ENCODE measurements at regions not wholly inside any gene's neighbourhood (a gene's known extent, or its start where the extent isn't known, plus 50 kb on each side); places are given as distances from the start of the nearest gene placed in this dataset.
A peak's percentile ranks its signal among the peaks of the same experiment; 100 is the strongest.

DNA sequence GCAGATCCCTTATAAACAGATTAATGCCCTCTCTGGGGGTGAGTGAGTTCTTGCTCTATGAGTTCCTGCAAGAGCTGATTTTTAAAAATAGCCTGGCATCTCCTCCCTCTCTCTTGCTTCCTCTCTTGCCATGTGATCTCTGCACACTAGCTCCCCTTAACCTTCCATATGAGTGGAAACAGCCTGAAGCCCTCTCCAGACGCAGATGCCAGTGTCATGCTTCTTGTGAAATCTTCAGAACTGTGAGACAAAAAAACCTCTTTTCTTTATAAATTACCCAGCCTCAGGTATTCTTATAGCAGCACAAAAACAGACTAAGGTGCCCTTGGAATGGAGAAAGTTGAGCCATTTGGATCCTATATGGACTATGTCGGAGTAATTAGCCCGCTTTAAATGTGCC is 559.7 kb upstream of the CYLC2 start:
- Histone ChIP-seq H4K5ac (ENCODE audit: insufficient read length, low read depth, low read length) (no peak overlapping the region), H3K9ac (replicated peaks in 1 of 4; ENCODE audit: extremely low read depth in 1 of 4, low read depth in 3 of 4, low read length in 3 of 4) (no peak overlapping the region), H3K56ac (replicated peaks; ENCODE audit: insufficient read length, low read depth, low read length) (no peak overlapping the region), H4K8ac (ENCODE audit: extremely low read depth, insufficient read depth, low read length) (no peak overlapping the region), H3K23ac (ENCODE audit: insufficient read length) (no peak overlapping the region), H3K4ac (replicated peaks; ENCODE audit: insufficient read length, low read depth, low read length) (no peak overlapping the region), H4K91ac (replicated peaks; ENCODE audit: insufficient read length, low read length) (no peak overlapping the region), H3K27me3 (replicated peaks in 1 of 4; ENCODE audit: control insufficient read depth in 3 of 4, extremely low read depth in 1 of 4, insufficient read depth in 3 of 4, low read length in 3 of 4) (peaks cover 0 to 11% (median 2%) of the 10 kb centered on the region in 4 experiments; a peak in 3 of 7 replicates), H4K20me1 (replicated peaks in 1 of 2; ENCODE audit: control insufficient read depth in 1 of 2, insufficient read depth in 2 of 2, low read length in 2 of 2) (no peaks in the 10 kb centered on the region), H2BK12ac (ENCODE audit: low read depth, low read length) (no peak overlapping the region), H3K14ac (ENCODE audit: insufficient read length) (no peak overlapping the region), H3K4me3 (ENCODE audit: extremely low read depth in 1 of 4, insufficient read depth in 2 of 4, low read depth in 3 of 4, low read length in 4 of 4) (no peak overlapping the region), H3K23me2 (ENCODE audit: low read depth, low read length) (no peaks in the 10 kb centered on the region), H2BK5ac (ENCODE audit: low read depth, low read length) (no peak overlapping the region), H2BK120ac (replicated peaks; ENCODE audit: low read depth, low read length) (no peak overlapping the region), H3K4me1 (replicated peaks in 1 of 4; ENCODE audit: control insufficient read depth in 3 of 4, insufficient read depth in 4 of 4, low read length in 3 of 4) (no peaks in the 10 kb centered on the region), H3K79me2 (ENCODE audit: control insufficient read depth in 1 of 2, insufficient read depth in 2 of 2, low read length in 2 of 2) (no peaks in the 10 kb centered on the region), H3K4me2 (ENCODE audit: insufficient read depth in 1 of 2, low read depth in 2 of 2, low read length in 2 of 2) (no peak overlapping the region), H3K9me3 (ENCODE audit: insufficient read depth in 2 of 2, low read depth in 1 of 2, low read length in 1 of 2) (no peaks in the 10 kb centered on the region; a peak in 1 of 4 replicates), H3K27ac (ENCODE audit: low read depth, low read length) (no peak overlapping the region), H2AK5ac (ENCODE audit: low read depth, low read length) (no peak overlapping the region), H2AFZ (ENCODE audit: low read length) (no peak overlapping the region), H2BK20ac (ENCODE audit: low read length) (no peak overlapping the region), H3K18ac (ENCODE audit: extremely low read depth, low read length) (no peak overlapping the region), H3K79me1 (ENCODE audit: low read depth, low read length) (no peaks in the 10 kb centered on the region), H3K36me3 (ENCODE audit: control insufficient read depth in 2 of 4, insufficient read depth in 4 of 4, low read length in 3 of 4) (no peaks in the 10 kb centered on the region), H2BK15ac (ENCODE audit: low read length) (no peak overlapping the region)
- 97% methylated on average over 3 of the region's 3 CpGs; no CpG with 5 or more reads in 1 of the 2 experiments for WGBS, 2 experiments (ENCODE audit: extremely low coverage in 1 of 2, insufficient coverage in 1 of 2, insufficient read length in 1 of 2, insufficient replicate concordance in 2 of 2, low coverage in 1 of 2, low lambda C conversion rate in 2 of 2, missing lambda C conversion rate in 1 of 2)
- CTCF ChIA-PET (ENCODE audit: partially characterized antibody): no interaction called here
- TF ChIP-seq CEBPB (IDR thresholded peaks at IDR 0.05; ENCODE audit: low read depth, low read length) (peak; percentile 51; the same call in 1 of the 2 replicates), ASH2L (IDR thresholded peaks at IDR 0.05; ENCODE audit: low read length) (no peak)
- POLR2A ChIA-PET (ENCODE audit: partially characterized antibody): interaction anchor here (0.7 kb wide), 1 partner anchor 60 kb away, joined by 3 read pairs; no protein-coding TSS in a partner anchor
- DNase-seq (ENCODE audit: low read depth in 1 of 2, low spot score in 2 of 2): no peak
- no peak for FAIRE-seq

Data from H1 (cell line).